Inferior parietal cortex (tissue), 1 donor: ENCODE measurements at regions not wholly inside any gene's neighbourhood (a gene's known extent, or its start where the extent isn't known, plus 50 kb on each side); places are given as distances from the start of the nearest gene placed in this dataset.
"Not testable (repeated sequence)": the region's sequence is repeated elsewhere in the genome, so short reads cannot be mapped to it uniquely, and the experiment has no call there.

Experiments
- DNase-seq: peaks from one replicate; pipeline ENCODE4 v3.0.0-alpha.2; 2016; ENCODE audit errors: extremely low spot score

DNA sequence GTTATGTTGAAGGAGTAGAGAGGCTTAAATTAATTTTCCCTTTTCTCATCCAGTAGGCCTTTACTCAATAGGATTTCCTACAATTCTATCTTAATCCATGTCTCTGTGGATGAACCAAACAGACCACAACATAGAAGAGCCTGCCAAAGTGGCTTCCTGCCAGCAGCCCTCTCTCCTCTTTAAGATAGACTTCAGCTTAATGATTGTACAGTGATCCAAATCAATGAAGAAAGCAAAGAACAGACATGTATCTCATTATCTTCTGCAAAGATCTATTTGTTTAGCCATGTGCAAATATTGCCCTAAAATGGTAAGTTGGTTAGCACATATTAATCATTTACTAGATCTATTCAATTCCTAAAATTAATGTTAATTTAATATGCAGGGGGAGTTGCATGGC, 979.6 kb downstream of the LTN1 start:
- not testable (repeated sequence) for DNase-seq

DNA sequence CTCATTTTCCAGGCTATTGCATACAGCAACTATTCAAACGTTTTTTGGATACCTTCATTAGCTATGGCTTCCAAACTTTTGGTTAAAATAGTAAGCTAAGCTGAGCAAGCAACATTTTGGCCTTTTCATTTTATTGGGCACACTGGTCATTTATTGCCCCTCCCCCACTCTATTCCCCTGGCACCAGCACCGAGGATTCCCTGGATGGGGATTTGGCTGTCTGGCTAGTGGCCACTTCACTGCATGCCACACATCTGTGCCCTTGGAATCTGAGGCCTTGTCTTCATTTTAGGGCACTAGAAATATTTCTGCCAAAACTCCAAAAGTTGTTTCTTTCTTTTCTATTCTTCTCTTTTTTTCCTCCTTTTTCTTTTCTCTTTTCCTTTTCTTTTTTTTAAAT, 980.7 kb downstream of the LTN1 start:
- not testable (repeated sequence) for DNase-seq

GRCh38 chr21:28008245-28008644, 984.4 kb downstream of the LTN1 start:
- not testable (repeated sequence) for DNase-seq

DNA sequence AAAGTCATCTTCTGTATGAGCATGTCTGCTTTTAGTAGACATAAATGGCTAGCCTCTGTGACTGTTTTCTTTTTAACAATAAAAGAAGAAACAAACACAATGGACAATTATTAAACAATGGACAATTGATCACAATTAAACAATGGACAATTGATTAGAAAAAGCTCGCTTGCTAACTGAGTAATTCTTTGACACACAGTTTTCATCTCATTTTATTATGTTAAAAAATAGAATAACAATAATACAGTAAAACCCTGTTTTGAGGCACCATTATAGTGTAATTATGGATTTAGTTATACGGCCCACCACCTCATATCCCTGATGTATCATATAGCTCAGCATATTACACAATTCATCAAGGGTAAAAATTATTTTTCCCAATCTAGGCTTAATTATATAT, 989.0 kb downstream of the LTN1 start:
- not testable (repeated sequence) for DNase-seq

DNA sequence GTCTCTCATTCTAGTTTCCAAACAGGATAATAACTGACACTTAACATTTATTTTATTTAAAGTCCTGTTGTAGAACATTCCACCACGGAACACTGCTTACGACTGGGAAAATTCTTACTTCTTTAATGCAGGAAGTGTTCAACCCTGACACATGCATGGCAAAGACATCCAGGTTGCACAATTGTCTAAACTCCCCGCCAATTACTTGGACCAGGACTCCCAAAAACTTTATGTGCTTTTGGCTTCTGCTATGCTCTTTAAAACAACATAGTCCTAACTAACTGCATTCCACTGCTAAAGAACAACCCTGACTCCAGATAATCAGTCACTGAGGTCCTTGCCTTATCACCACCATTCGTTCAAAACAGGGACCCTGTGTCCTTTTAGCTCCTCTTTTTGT, 995.8 kb downstream of the LTN1 start:
- not testable (repeated sequence) for DNase-seq

DNA sequence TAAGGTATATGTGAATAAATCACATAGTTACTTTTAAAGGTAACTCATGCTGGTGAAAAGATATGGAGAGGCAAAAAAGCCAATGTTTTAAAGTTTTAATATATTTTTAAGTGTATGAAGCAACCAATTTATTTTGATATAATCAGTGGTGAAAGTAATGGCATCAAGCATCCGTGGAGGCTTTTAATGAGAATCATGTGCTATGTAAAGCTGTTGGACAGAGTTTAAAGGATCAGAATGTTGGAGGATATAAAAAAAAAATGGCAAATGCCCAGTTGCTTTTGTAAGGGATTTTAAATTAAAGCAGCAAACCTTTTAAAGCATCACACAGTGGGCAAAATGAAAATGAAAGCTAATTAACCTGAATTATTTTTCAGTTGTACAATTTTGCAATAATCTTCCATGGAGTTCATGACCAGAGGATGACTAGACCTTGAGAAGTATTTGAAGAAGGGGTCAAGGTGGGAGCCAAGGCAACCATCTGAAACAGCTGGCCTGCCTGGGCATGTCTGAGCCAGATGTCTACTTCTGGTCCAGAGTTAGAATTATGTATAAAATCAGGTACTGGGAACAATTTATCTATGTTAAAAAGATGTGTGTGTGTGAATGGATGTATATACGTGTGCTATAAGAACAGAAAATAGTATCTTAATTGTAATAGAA, 1007.9 kb downstream of the LTN1 start:
- not testable (repeated sequence) for DNase-seq

DNA sequence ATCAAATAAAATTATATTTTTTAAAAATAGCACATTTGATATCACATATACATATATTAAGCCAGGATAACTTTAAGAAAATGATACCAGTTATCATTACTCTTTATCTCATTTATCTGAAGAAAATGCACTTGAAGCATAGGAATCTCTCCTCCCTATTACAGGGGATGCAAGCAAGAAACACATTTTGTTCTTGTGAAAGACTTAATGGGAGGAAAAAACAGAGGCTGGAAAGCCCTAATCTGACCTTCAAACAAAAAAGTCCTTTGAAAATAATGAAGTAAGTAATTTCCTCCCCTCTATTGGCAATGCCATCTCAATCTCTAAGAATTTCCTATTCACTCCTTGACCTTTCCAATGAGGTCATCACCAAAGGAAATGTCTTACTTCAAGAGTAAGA, 1012.6 kb upstream of the ADAMTS5 start:
- DNase-seq, result not testable (repeated sequence)

DNA sequence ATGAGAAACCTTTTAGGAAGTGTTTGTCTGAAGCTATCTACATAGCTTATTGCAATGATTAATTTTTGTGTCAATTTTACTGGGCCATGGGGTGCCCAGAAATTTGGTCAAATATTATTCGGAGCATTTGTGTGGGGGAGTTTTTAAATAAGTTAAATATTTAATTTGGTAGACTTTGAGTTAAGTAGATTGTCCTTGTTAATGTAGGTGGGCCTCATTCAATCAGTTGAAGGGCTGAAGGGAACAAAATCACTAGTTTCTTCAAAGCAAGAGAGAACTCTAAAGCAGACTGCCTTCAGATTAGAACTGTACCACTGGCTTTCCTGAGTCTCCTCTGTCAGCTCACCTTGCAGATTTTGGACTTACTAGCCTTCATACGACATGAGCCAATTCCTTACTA, 1008.6 kb upstream of the ADAMTS5 start:
- DNase-seq, result no peak

GRCh38 chr21:27974152-27974551, 1007.3 kb upstream of the ADAMTS5 start:
- DNase-seq, result not testable (repeated sequence)

DNA sequence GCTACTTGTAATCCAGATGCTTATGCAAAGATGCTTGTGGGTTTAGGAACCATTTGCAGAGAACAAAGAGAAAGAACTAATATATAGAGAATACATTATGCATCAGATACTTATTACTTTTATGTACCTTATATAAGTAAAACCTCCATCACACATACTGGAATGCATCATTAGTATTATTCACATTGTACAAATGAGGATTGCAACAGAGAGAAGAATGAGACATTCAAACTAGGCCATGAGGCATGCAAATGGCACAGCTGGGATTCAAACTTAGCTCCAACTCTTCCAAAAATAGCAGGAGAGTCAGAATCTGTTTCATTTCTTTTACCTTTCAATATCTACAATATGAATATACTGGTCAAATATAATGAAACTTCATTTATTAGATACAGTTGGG, 1001.4 kb upstream of the ADAMTS5 start:
- not testable (repeated sequence) for DNase-seq

DNA sequence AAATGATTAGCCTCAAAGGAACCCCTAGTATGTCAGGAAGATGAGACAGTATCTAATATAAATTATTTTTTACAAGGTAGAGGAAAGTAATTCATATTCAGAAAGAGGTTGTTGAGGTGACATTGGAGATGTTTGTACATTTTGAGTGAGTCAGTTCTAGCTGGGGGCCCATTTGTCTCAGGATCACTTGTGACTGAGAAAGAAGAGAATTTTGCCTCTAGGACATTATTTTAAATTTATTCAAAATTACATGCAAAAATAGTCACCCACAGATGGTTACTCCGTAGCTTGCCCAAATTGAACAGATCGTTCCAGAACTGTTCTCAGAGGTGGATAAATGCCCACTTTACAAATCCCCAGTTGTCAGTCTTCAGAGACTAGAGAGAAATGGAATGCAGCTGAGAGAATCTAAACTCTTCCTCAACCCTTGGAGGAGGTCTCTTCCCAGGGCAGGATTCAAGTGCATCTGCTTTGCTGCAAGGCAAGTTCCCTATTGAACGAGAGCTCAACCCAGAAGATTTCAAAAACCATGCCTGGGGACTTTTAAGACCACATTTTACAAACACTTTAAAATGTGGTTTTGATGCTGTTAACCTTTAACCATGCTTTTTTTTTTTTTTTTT, 987.8 kb upstream of the ADAMTS5 start:
- peak; percentile 49 for DNase-seq

- no peak for DNase-seq
Measured at GRCh38 chr21:27953340-27954045, 986.6 kb upstream of the ADAMTS5 start.

GRCh38 chr21:27949093-27949492, 982.2 kb upstream of the ADAMTS5 start:
- DNase-seq, result not testable (repeated sequence)

DNA sequence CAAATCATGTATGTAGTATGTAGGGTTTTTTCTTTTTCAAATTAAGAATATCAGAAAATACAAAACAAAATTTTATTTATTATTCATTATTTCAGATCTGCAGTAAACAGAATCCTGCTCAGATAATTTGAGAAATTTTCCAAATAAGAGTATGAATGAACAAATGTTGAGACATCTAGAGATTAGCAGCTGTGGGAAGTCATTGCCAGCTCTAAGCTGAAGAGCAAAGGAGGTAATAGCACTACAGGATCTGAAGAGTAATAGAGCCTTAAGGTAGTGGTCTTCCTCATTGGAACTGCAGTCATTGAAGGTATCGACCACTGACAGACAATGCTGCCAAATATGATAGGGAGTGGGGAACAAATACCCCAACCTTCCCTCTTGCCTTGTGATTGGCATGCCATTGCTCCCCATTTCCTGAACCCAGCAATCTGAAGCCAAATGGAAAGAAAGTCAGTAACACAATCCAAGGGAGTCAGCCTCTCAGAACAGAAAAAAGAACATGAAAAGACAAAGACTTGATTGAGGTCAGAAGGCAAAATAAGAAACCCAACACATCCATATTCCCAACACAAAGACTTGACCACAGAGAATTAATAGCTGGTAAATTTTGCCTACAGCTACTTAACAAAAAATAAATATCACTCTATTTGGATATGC, 963.4 kb upstream of the ADAMTS5 start:
- DNase-seq, result not testable (repeated sequence)

GRCh38 chr21:27929179-27929578, 962.3 kb upstream of the ADAMTS5 start:
- not testable (repeated sequence) for DNase-seq

DNA sequence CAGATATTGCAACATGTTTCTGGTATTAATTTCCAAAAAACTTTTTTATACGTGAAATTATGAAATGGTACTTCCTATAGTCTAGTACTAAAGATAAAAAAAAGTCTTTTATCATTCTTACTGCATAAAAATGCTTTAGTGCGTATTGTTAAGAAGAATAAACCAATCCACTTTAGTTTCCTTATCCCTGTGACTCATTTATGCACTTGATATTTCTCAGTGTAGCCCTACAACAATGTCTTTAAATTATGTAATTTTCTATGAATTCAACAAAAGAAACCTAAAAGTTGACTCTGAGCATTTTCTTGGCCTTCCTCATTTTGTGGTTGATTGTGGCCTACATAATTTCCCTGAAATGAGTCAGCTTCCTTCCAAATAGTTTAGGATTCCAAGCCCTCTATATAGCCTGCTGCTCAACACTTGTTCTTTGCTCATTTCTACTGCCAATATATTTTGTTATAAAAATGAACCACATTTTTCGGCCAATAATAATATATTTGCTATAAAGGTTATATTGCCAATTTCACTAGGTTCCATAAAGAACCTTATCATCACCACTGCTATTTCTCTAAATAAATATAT, 961.7 kb upstream of the ADAMTS5 start:
- DNase-seq, result not testable (repeated sequence)

DNA sequence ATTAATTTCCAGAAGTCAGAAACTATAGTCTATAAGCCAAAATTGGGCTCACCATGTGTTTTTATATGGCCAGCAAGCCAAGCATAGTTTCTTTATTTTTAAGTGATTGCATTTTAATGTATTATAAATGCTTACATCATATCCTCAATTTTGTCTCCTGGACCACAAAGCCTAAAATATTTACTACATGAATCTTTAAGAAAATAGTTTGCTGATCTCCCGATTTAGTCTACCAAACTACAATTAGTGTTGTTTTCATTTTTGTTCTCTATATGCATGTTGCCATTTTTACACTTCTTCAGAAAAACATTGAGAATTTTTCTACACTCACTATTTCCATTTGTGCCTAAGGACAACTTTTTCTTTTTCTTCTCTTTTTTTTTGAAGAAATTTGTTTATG, 954.5 kb upstream of the ADAMTS5 start:
- not testable (repeated sequence) for DNase-seq

- DNase-seq, result not testable (repeated sequence)
Measured at GRCh38 chr21:27917966-27918365, 951.1 kb upstream of the ADAMTS5 start.

GRCh38 chr21:27916326-27916725, 949.4 kb upstream of the ADAMTS5 start:
- DNase-seq, result not testable (repeated sequence)

- DNase-seq, result not testable (repeated sequence)
Measured at GRCh38 chr21:27912133-27912532, 945.2 kb upstream of the ADAMTS5 start.

- DNase-seq, result not testable (repeated sequence)
Measured at GRCh38 chr21:27909487-27909886, 942.6 kb upstream of the ADAMTS5 start.

DNA sequence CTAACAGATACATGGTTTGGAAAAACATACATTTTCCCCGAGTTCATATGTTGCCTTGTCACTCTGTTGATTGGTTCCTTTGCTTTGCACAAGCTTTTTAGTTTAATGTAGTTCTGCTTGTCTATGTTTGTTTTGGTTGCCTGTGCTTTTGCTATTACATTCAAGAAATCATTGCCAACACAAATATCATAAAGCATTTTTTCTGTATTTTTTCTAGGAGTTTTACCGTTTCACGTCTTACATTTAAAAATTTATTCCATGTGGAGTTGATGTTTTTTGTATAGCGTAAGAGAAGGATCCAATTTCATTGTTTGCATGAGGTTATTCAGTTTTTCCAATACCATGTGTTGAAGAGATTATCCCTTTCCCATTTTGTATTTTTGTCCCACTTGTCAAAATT, 941.9 kb upstream of the ADAMTS5 start:
- not testable (repeated sequence) for DNase-seq
